Stimulated activated memory B cell treated with anti-CD40 and anti-IgM and Interleukin-4, amounts not matched to agents 10 μg/mL and 1 μg/mL and 100 μg/mL, for 72 hours (primary cell): ENCODE measurements at regions not wholly inside any gene's neighbourhood (a gene's known extent, or its start where the extent isn't known, plus 50 kb on each side); places are given as distances from the start of the nearest gene placed in this dataset.

Experiments
- ATAC-seq: fragments of 150-1000 bp; cut with Tn5 transposase; 2 replicates; pipeline ENCODE4 v1.10.0; 2021
- H3K27ac Mint-ChIP-seq: one replicate; pipeline ENCODE4 v1.8.0; 2022; ENCODE audit warnings: mild to moderate bottlenecking, mixed read lengths
- H3K27me3 Mint-ChIP-seq: one replicate; pipeline ENCODE4 v1.8.0; 2022; ENCODE audit warnings: mixed read lengths
- H3K36me3 Mint-ChIP-seq: one replicate; pipeline ENCODE4 v1.8.0; 2022; ENCODE audit warnings: mixed read lengths
- H3K4me1 Mint-ChIP-seq: one replicate; pipeline ENCODE4 v1.8.0; 2022; ENCODE audit warnings: mixed read lengths
- H3K4me3 Mint-ChIP-seq: one replicate; pipeline ENCODE4 v1.8.0; 2022; ENCODE audit warnings: mild to moderate bottlenecking, moderate library complexity, mixed read lengths
- H3K9me3 Mint-ChIP-seq: one replicate; pipeline ENCODE4 v1.8.0; 2022; ENCODE audit warnings: mixed read lengths

- Mint-ChIP-seq H3K27ac (no peak overlapping the region), H3K9me3 (no peaks in the 10 kb centered on the region), H3K4me3 (no peak overlapping the region), H3K27me3 (no peaks in the 10 kb centered on the region), H3K36me3 (no peaks in the 10 kb centered on the region), H3K4me1 (no peaks in the 10 kb centered on the region)
- no peak for ATAC-seq
Observed at GRCh38 chr4:177079327-177079726, 230.3 kb upstream of the NEIL3 start.

- Mint-ChIP-seq H3K4me3 (no peak overlapping the region), H3K9me3 (no peaks in the 10 kb centered on the region), H3K27ac (no peak overlapping the region), H3K36me3 (no peaks in the 10 kb centered on the region), H3K4me1 (no peaks in the 10 kb centered on the region), H3K27me3 (no peaks in the 10 kb centered on the region)
- no peak for ATAC-seq
Observed at GRCh38 chr4:177080388-177080787, 229.3 kb upstream of the NEIL3 start.

- Mint-ChIP-seq H3K9me3 (peaks cover 3% of the 10 kb centered on the region), H3K27ac (no peak overlapping the region), H3K27me3 (no peaks in the 10 kb centered on the region), H3K4me3 (no peak overlapping the region), H3K36me3 (no peaks in the 10 kb centered on the region), H3K4me1 (no peaks in the 10 kb centered on the region)
- ATAC-seq: no peak
Observed at GRCh38 chr4:177087060-177087459, 222.6 kb upstream of the NEIL3 start.

- ATAC-seq: no peak
- Mint-ChIP-seq H3K27ac (no peak overlapping the region), H3K4me3 (no peak overlapping the region), H3K9me3 (peaks cover 3% of the 10 kb centered on the region), H3K36me3 (no peaks in the 10 kb centered on the region), H3K4me1 (no peaks in the 10 kb centered on the region), H3K27me3 (no peaks in the 10 kb centered on the region)
Observed at GRCh38 chr4:177087499-177087898, 222.2 kb upstream of the NEIL3 start.

GRCh38 chr4:177091515-177091914, 218.2 kb upstream of the NEIL3 start:
- Mint-ChIP-seq H3K36me3 (no peaks in the 10 kb centered on the region), H3K9me3 (peaks cover 3% of the 10 kb centered on the region), H3K4me1 (no peaks in the 10 kb centered on the region), H3K27me3 (no peaks in the 10 kb centered on the region), H3K4me3 (no peak overlapping the region), H3K27ac (no peak overlapping the region)
- no peak for ATAC-seq

GRCh38 chr4:177092807-177093206, 216.9 kb upstream of the NEIL3 start:
- Mint-ChIP-seq H3K27me3 (no peaks in the 10 kb centered on the region), H3K27ac (no peak overlapping the region), H3K4me1 (no peaks in the 10 kb centered on the region), H3K4me3 (no peak overlapping the region), H3K9me3 (peaks cover 3% of the 10 kb centered on the region), H3K36me3 (no peaks in the 10 kb centered on the region)
- ATAC-seq: no peak

- no peaks in the 10 kb centered on the region for H3K27me3 Mint-ChIP-seq
- no peaks in the 10 kb centered on the region for H3K36me3 Mint-ChIP-seq
- H3K4me3 Mint-ChIP-seq: no peak overlapping the region
- H3K27ac Mint-ChIP-seq: no peak overlapping the region
- no peak for ATAC-seq
- peaks cover 3% of the 10 kb centered on the region for H3K9me3 Mint-ChIP-seq
- no peaks in the 10 kb centered on the region for H3K4me1 Mint-ChIP-seq
Observed at GRCh38 chr4:177093964-177094363, 215.7 kb upstream of the NEIL3 start.

DNA sequence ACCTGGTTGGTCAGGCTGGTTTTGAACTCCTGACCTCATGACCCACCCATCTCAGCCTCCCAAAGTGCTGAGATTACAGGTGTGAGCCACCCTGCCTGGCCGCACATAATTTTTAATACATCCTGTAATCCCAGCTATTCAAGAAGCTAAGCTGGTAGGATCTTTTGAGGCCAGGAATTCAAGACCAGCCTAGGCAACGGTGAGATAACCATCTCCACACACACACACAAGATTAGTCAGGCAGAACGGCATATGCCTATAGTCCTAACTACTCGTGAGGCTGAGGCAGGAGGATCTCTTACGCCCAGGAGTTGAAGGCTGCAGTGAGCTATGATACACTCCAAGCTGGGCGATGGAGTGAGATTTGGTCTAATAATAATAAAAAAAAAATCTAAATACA, 212.4 kb upstream of the NEIL3 start:
- ATAC-seq: no peak
- Mint-ChIP-seq H3K36me3 (no peaks in the 10 kb centered on the region), H3K4me3 (no peak overlapping the region), H3K9me3 (no peaks in the 10 kb centered on the region), H3K27ac (no peak overlapping the region), H3K4me1 (no peaks in the 10 kb centered on the region), H3K27me3 (no peaks in the 10 kb centered on the region)

- no peaks in the 10 kb centered on the region for H3K9me3 Mint-ChIP-seq
- H3K27ac Mint-ChIP-seq: no peak overlapping the region
- ATAC-seq: no peak
- no peaks in the 10 kb centered on the region for H3K36me3 Mint-ChIP-seq
- H3K4me1 Mint-ChIP-seq: no peaks in the 10 kb centered on the region
- H3K27me3 Mint-ChIP-seq: no peaks in the 10 kb centered on the region
- H3K4me3 Mint-ChIP-seq: no peak overlapping the region
Observed at GRCh38 chr4:177099211-177099610, 210.5 kb upstream of the NEIL3 start.

GRCh38 chr4:177100307-177100706, 209.4 kb upstream of the NEIL3 start:
- H3K27ac Mint-ChIP-seq: no peak overlapping the region
- no peaks in the 10 kb centered on the region for H3K27me3 Mint-ChIP-seq
- no peaks in the 10 kb centered on the region for H3K36me3 Mint-ChIP-seq
- H3K4me1 Mint-ChIP-seq: no peaks in the 10 kb centered on the region
- no peak for ATAC-seq
- H3K4me3 Mint-ChIP-seq: no peak overlapping the region
- H3K9me3 Mint-ChIP-seq: no peaks in the 10 kb centered on the region

DNA sequence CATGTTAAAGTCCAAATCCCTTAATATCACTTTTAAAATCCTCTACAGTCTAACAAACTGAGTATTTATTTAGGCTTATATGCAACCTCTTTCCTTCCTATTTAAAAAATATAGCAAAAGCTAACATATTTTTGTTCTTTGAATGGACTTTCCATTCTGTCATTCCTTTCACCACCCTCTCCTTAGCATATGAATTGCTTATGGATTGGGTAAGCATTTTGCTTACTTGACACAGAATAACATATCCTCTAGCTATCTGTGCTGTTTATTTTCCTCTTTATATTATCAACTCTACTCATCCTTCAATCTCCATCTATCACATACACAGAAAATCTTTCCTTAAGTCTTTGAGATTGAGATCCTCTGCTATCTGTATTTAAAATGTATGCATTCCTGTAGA, 206.1 kb upstream of the NEIL3 start:
- Mint-ChIP-seq H3K9me3 (no peaks in the 10 kb centered on the region), H3K27ac (no peak overlapping the region), H3K4me3 (no peak overlapping the region), H3K4me1 (no peaks in the 10 kb centered on the region), H3K36me3 (no peaks in the 10 kb centered on the region), H3K27me3 (no peaks in the 10 kb centered on the region)
- ATAC-seq: no peak

- Mint-ChIP-seq H3K9me3 (no peaks in the 10 kb centered on the region), H3K27ac (no peak overlapping the region), H3K4me1 (no peaks in the 10 kb centered on the region), H3K4me3 (no peak overlapping the region), H3K27me3 (no peaks in the 10 kb centered on the region), H3K36me3 (no peaks in the 10 kb centered on the region)
- no peak for ATAC-seq
Observed at GRCh38 chr4:177105536-177105935, 204.1 kb upstream of the NEIL3 start.

GRCh38 chr4:177107288-177107921, 202.3 kb upstream of the NEIL3 start:
- H3K27ac Mint-ChIP-seq: no peak overlapping the region
- H3K4me3 Mint-ChIP-seq: no peak overlapping the region
- no peaks in the 10 kb centered on the region for H3K9me3 Mint-ChIP-seq
- ATAC-seq: no peak
- H3K4me1 Mint-ChIP-seq: no peaks in the 10 kb centered on the region
- H3K36me3 Mint-ChIP-seq: no peaks in the 10 kb centered on the region
- H3K27me3 Mint-ChIP-seq: no peaks in the 10 kb centered on the region

DNA sequence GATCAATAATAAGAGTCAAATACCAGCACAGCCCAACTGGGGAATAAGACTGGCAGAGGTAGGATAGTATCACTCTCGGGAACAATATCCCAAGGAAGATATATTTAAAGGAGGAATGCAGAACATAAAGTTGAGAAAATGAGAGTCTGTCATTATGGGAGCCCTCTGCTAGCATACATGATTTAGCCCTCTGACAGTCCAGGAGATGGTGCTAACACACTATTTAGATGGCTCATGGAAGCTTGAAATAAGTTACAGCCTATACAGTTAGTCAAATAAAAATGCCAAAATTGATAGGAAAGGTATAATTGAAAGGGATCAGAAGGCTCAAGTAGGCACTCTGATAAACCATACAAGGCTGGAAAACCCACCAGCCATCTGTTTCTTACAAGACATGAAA, 201.0 kb upstream of the NEIL3 start:
- H3K36me3 Mint-ChIP-seq: no peaks in the 10 kb centered on the region
- no peak overlapping the region for H3K27ac Mint-ChIP-seq
- no peaks in the 10 kb centered on the region for H3K27me3 Mint-ChIP-seq
- peaks cover 3% of the 10 kb centered on the region for H3K9me3 Mint-ChIP-seq
- no peak for ATAC-seq
- no peaks in the 10 kb centered on the region for H3K4me1 Mint-ChIP-seq
- H3K4me3 Mint-ChIP-seq: no peak overlapping the region

GRCh38 chr4:177109769-177110168, 199.9 kb upstream of the NEIL3 start:
- Mint-ChIP-seq H3K4me3 (no peak overlapping the region), H3K36me3 (no peaks in the 10 kb centered on the region), H3K9me3 (peaks cover 3% of the 10 kb centered on the region), H3K4me1 (no peaks in the 10 kb centered on the region), H3K27ac (no peak overlapping the region), H3K27me3 (no peaks in the 10 kb centered on the region)
- no peak for ATAC-seq

DNA sequence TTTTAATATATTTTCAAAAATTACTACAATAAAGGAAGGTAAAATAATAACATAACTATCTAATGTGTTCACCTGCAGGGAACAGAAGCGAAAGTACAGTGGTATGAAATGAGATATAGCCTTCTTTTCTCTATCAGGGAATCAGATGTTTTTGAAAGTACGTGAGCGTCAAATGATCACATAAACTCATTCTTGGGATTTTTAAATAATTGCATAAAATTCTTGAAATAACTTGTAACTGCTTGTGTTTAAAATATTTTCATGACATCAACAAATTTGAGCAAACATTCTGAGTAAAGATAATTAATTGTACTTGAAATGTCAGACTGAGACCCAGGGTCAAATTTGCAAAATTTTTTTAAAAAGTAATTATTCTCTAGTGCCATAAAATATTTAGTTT, 193.5 kb upstream of the NEIL3 start:
- Mint-ChIP-seq H3K9me3 (peaks cover 14% of the 10 kb centered on the region), H3K36me3 (no peaks in the 10 kb centered on the region), H3K4me3 (no peak overlapping the region), H3K4me1 (no peaks in the 10 kb centered on the region), H3K27me3 (no peaks in the 10 kb centered on the region), H3K27ac (no peak overlapping the region)
- ATAC-seq: no peak

DNA sequence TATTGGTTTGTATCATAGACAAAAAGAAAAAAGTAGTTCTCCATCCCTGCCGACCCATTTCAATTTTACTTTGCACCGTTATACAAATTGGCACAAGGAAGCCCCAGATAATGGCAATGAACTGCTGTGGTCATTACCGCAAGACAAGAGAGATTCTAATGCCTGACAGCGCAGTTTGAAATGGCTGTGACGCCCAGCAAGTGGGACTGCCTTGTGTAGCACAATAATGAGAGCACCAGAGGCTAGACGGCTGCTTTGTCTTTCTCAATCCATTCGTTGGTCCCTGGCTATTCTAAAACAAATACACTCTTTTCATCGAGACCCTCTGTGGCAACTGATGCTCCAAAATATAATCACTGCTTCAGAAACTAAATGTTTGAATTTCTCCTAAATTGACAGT, 192.4 kb upstream of the NEIL3 start:
- no peaks in the 10 kb centered on the region for H3K27me3 Mint-ChIP-seq
- peaks cover 14% of the 10 kb centered on the region for H3K9me3 Mint-ChIP-seq
- H3K36me3 Mint-ChIP-seq: no peaks in the 10 kb centered on the region
- no peaks in the 10 kb centered on the region for H3K4me1 Mint-ChIP-seq
- H3K4me3 Mint-ChIP-seq: no peak overlapping the region
- H3K27ac Mint-ChIP-seq: no peak overlapping the region
- ATAC-seq: no peak
